PC-9 (cell line): ENCODE measurements at regions not wholly inside any gene's neighbourhood (a gene's known extent, or its start where the extent isn't known, plus 50 kb on each side); places are given as distances from the start of the nearest gene placed in this dataset.

ENCODE experiments used
- CTCF ChIP-seq: fragments of 200-600 bp; sonication (generic); conservative IDR thresholded peaks from 2 replicates; pipeline ENCODE4 v1.6.1; 2017; ENCODE audit warnings: mixed run types, antibody characterized with exemption, mild to moderate bottlenecking, moderate library complexity
- EZH2 ChIP-seq: fragments of 200-600 bp; sonication (generic); IDR thresholded peaks from 2 replicates; pipeline ENCODE4 v1.8.0; 2017; ENCODE audit warnings: antibody characterized with exemption, low read depth

GRCh38 chr2:64259312-64259711 is 115.1 kb upstream of the PELI1 start:
- TF ChIP-seq CTCF (no peak), EZH2 (no peak)
